WTC11 (cell line): ENCODE measurements at regions not wholly inside any gene's neighbourhood (a gene's known extent, or its start where the extent isn't known, plus 50 kb on each side); places are given as distances from the start of the nearest gene placed in this dataset.

Experiments used
- ATAC-seq: fragments of 200-7000 bp; cut with Tn5 transposase; 2 replicates; pipeline ENCODE4 v1.10.0; 2021; ENCODE audit warnings: mild to moderate bottlenecking, moderate library complexity
- CTCF ChIA-PET: fragments of 300-600 bp; sonication (Branson Sonifier 250); formaldehyde crosslinking; loops from one replicate; lab custom pipeline; 2021; ENCODE audit warnings: antibody characterized with exemption; lab: Charles Lee
- POLR2A ChIA-PET: fragments of 350-600 bp; sonication (Branson Sonifier 250); formaldehyde crosslinking; loops from one replicate; lab custom pipeline; 2021; ENCODE audit warnings: antibody characterized with exemption; lab: Charles Lee
- DNase-seq: peaks from one replicate; pipeline ENCODE4 v3.0.0; 2021; ENCODE audit warnings: low spot score
- H3K27ac Mint-ChIP-seq: 2 replicates; pipeline ENCODE4 v1.8.0; 2021; ENCODE audit warnings: mixed read lengths
- H3K27me3 Mint-ChIP-seq: 2 replicates; pipeline ENCODE4 v1.8.0; 2021; ENCODE audit warnings: low read depth, mild to moderate bottlenecking, moderate library complexity, mixed read lengths
- H3K36me3 Mint-ChIP-seq: 2 replicates; pipeline ENCODE4 v1.8.0; 2021; ENCODE audit warnings: mixed read lengths
- H3K4me1 Mint-ChIP-seq: 2 replicates; pipeline ENCODE4 v1.8.0; 2022; ENCODE audit warnings: mixed read lengths
- H3K4me3 Mint-ChIP-seq: 2 replicates; pipeline ENCODE4 v1.8.0; 2021; ENCODE audit warnings: mild to moderate bottlenecking, moderate library complexity, mixed read lengths
- H3K9me3 Mint-ChIP-seq: 2 replicates; pipeline ENCODE4 v1.8.0; 2021; ENCODE audit warnings: mixed read lengths
- ATF1 ChIP-seq: sonication (generic); formaldehyde crosslinking; IDR thresholded peaks from 2 replicates; pipeline ENCODE4 v1.8.1; 2023; ENCODE audit warnings: mild to moderate bottlenecking, moderate library complexity, missing genetic modification reagents
- CREB1 ChIP-seq: sonication (generic); formaldehyde crosslinking; IDR thresholded peaks from 2 replicates; pipeline ENCODE4 v1.8.0; 2023; ENCODE audit warnings: mild to moderate bottlenecking, missing genetic modification reagents
- CREM ChIP-seq: sonication (generic); formaldehyde crosslinking; IDR thresholded peaks from 2 replicates; pipeline ENCODE4 v1.8.1; 2022; ENCODE audit warnings: mild to moderate bottlenecking, missing genetic modification reagents, moderate library complexity
- ELF4 ChIP-seq: sonication (generic); formaldehyde crosslinking; IDR thresholded peaks from 2 replicates; pipeline ENCODE4 v1.8.1; 2022; ENCODE audit warnings: low read depth, mild to moderate bottlenecking, moderate library complexity, missing genetic modification reagents
- FOXJ3 ChIP-seq: sonication (generic); formaldehyde crosslinking; IDR thresholded peaks from 2 replicates; pipeline ENCODE4 v1.9.0; 2021; ENCODE audit warnings: missing genetic modification reagents, mild to moderate bottlenecking, borderline replicate concordance
- FOXK1 ChIP-seq: sonication (generic); formaldehyde crosslinking; IDR thresholded peaks from 2 replicates; pipeline ENCODE4 v1.8.0; 2022; ENCODE audit warnings: mild to moderate bottlenecking, moderate library complexity, missing genetic modification reagents
- FOXP1 ChIP-seq: sonication (generic); formaldehyde crosslinking; IDR thresholded peaks from 2 replicates; pipeline ENCODE4 v1.8.0; 2022; ENCODE audit warnings: missing genetic modification reagents, mild to moderate bottlenecking, moderate library complexity, borderline replicate concordance
- GABPB1 ChIP-seq: sonication (generic); formaldehyde crosslinking; IDR thresholded peaks from 2 replicates; pipeline ENCODE4 v1.8.1; 2023; ENCODE audit warnings: mild to moderate bottlenecking, missing genetic modification reagents
- IRF2 ChIP-seq: sonication (generic); formaldehyde crosslinking; IDR thresholded peaks from 2 replicates; pipeline ENCODE4 v1.8.0; 2022; ENCODE audit warnings: low read depth, missing genetic modification reagents, borderline replicate concordance
- JUN ChIP-seq: sonication (generic); formaldehyde crosslinking; IDR thresholded peaks from 2 replicates; pipeline ENCODE4 v1.8.0; 2023; ENCODE audit warnings: mild to moderate bottlenecking, missing genetic modification reagents
- MLX ChIP-seq: sonication (generic); formaldehyde crosslinking; IDR thresholded peaks from 2 replicates; pipeline ENCODE4 v1.8.1; 2023; ENCODE audit warnings: mild to moderate bottlenecking, missing genetic modification reagents, moderate library complexity
- MYBL2 ChIP-seq: sonication (generic); formaldehyde crosslinking; IDR thresholded peaks from 2 replicates; pipeline ENCODE4 v1.8.1; 2023; ENCODE audit warnings: mild to moderate bottlenecking, moderate library complexity, missing genetic modification reagents
- NFATC4 ChIP-seq: fragments of 250-450 bp; sonication (Bioruptor Pico); IDR thresholded peaks from 2 replicates; pipeline ENCODE4 v1.9.0; 2021; ENCODE audit warnings: mild to moderate bottlenecking
- RORB ChIP-seq: fragments of 250-450 bp; sonication (Bioruptor Pico); IDR thresholded peaks from 2 replicates; pipeline ENCODE4 v1.9.0; 2021; ENCODE audit warnings: mild to moderate bottlenecking
- SMAD4 ChIP-seq: sonication (generic); formaldehyde crosslinking; IDR thresholded peaks from 2 replicates; pipeline ENCODE4 v1.8.0; 2022; ENCODE audit warnings: mild to moderate bottlenecking, missing genetic modification reagents
- TCF7 ChIP-seq: sonication (generic); formaldehyde crosslinking; IDR thresholded peaks from 2 replicates; pipeline ENCODE4 v1.8.0; 2022; ENCODE audit warnings: mild to moderate bottlenecking, low read depth, missing genetic modification reagents, moderate library complexity
- ZNF281 ChIP-seq: sonication (generic); formaldehyde crosslinking; IDR thresholded peaks from 2 replicates; pipeline ENCODE4 v1.8.0; 2023; ENCODE audit warnings: mild to moderate bottlenecking, missing genetic modification reagents
- ZNF416 ChIP-seq: fragments of 250-450 bp; sonication (Bioruptor Pico); IDR thresholded peaks from 2 replicates; pipeline ENCODE4 v1.9.0; 2021; ENCODE audit warnings: mild to moderate bottlenecking, inconsistent platforms
- ZSCAN18 ChIP-seq: fragments of 250-450 bp; sonication (Bioruptor Pico); IDR thresholded peaks from 2 replicates; pipeline ENCODE4 v2.1.2; 2022; ENCODE audit warnings: mild to moderate bottlenecking, moderate library complexity
- TF ChIP-seq, protein P1 (sequence below): fragments of 200-600 bp; IDR thresholded peaks from 2 replicates; pipeline ENCODE4 v1.8.0; 2022; ENCODE audit warnings: antibody characterized with exemption
- TF ChIP-seq, protein P2 (sequence below): sonication (generic); formaldehyde crosslinking; IDR thresholded peaks from 2 replicates; pipeline ENCODE4 v1.8.1; 2022; ENCODE audit warnings: low read depth, mild to moderate bottlenecking, moderate library complexity, missing genetic modification reagents, borderline replicate concordance
- TF ChIP-seq, protein P3 (sequence below): sonication (generic); formaldehyde crosslinking; IDR thresholded peaks from 2 replicates; pipeline ENCODE4 v1.8.0; 2022; ENCODE audit warnings: mild to moderate bottlenecking, missing genetic modification reagents
- TF ChIP-seq, protein P4 (sequence below): sonication (generic); formaldehyde crosslinking; IDR thresholded peaks from 2 replicates; pipeline ENCODE4 v1.8.0; 2022; ENCODE audit warnings: mild to moderate bottlenecking, missing genetic modification reagents
- TF ChIP-seq, protein P5 (sequence below): sonication (generic); formaldehyde crosslinking; IDR thresholded peaks from 2 replicates; pipeline ENCODE4 v1.8.1; 2023; ENCODE audit warnings: mild to moderate bottlenecking, missing genetic modification reagents
- TF ChIP-seq, protein P6 (sequence below): sonication (generic); formaldehyde crosslinking; conservative IDR thresholded peaks from 2 replicates; pipeline ENCODE4 v1.8.1; 2022; ENCODE audit warnings: mild to moderate bottlenecking, missing genetic modification reagents

DNA sequence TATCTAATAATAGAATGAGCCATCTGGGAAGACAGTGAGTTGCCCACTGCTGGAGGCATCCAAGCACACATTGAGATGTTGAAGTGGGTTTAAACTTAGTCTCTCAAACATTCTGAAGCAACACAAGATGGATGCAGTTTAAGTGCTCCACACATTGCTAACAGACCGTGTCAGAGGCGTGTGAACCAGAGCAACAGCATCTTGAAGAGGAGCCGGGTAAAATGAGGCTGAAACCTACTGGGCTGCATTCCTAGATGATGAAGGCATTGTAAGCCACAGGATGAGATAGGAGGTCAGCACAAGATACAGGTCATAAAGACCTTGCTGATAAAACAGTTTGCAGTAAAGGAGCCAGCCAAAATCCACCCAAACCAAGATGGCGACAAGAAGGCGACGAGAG, 73.5 kb upstream of the TMEM215 start:
- no peak for DNase-seq
- H3K27ac Mint-ChIP-seq: no peak overlapping the region
- H3K9me3 Mint-ChIP-seq: peaks cover 20% of the 10 kb centered on the region
- CTCF ChIA-PET: no interaction called here
- TF ChIP-seq CREB1 (CRISPR knock-in tag) (no peak), FOXP1 (CRISPR knock-in tag) (no peak), MLX (CRISPR knock-in tag) (no peak), FOXK1 (no peak), ZNF281 (CRISPR knock-in tag) (no peak), SMAD4 (CRISPR knock-in tag) (no peak), CREM (CRISPR knock-in tag) (no peak), JUN (no peak), FOXJ3 (CRISPR knock-in tag) (no peak), ELF4 (CRISPR knock-in tag) (no peak), IRF2 (CRISPR knock-in tag) (no peak), NFATC4 (CRISPR knock-in tag) (no peak), MYBL2 (CRISPR knock-in tag) (no peak), TCF7 (CRISPR knock-in tag) (no peak), RORB (no peak)
- TF ChIP-seq, protein P1, sequence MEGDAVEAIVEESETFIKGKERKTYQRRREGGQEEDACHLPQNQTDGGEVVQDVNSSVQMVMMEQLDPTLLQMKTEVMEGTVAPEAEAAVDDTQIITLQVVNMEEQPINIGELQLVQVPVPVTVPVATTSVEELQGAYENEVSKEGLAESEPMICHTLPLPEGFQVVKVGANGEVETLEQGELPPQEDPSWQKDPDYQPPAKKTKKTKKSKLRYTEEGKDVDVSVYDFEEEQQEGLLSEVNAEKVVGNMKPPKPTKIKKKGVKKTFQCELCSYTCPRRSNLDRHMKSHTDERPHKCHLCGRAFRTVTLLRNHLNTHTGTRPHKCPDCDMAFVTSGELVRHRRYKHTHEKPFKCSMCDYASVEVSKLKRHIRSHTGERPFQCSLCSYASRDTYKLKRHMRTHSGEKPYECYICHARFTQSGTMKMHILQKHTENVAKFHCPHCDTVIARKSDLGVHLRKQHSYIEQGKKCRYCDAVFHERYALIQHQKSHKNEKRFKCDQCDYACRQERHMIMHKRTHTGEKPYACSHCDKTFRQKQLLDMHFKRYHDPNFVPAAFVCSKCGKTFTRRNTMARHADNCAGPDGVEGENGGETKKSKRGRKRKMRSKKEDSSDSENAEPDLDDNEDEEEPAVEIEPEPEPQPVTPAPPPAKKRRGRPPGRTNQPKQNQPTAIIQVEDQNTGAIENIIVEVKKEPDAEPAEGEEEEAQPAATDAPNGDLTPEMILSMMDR: no peak
- TF ChIP-seq, protein P2, sequence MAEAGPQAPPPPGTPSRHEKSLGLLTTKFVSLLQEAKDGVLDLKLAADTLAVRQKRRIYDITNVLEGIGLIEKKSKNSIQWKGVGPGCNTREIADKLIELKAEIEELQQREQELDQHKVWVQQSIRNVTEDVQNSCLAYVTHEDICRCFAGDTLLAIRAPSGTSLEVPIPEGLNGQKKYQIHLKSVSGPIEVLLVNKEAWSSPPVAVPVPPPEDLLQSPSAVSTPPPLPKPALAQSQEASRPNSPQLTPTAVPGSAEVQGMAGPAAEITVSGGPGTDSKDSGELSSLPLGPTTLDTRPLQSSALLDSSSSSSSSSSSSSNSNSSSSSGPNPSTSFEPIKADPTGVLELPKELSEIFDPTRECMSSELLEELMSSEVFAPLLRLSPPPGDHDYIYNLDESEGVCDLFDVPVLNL (CRISPR knock-in tag): no peak
- TF ChIP-seq, protein P3, sequence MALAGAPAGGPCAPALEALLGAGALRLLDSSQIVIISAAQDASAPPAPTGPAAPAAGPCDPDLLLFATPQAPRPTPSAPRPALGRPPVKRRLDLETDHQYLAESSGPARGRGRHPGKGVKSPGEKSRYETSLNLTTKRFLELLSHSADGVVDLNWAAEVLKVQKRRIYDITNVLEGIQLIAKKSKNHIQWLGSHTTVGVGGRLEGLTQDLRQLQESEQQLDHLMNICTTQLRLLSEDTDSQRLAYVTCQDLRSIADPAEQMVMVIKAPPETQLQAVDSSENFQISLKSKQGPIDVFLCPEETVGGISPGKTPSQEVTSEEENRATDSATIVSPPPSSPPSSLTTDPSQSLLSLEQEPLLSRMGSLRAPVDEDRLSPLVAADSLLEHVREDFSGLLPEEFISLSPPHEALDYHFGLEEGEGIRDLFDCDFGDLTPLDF (CRISPR knock-in tag): no peak
- no peak for ATAC-seq
- H3K36me3 Mint-ChIP-seq: peaks cover 11% of the 10 kb centered on the region
- peaks cover 5% of the 10 kb centered on the region; the same call in 1 of the 2 replicates for H3K4me1 Mint-ChIP-seq
- no peak overlapping the region for H3K4me3 Mint-ChIP-seq
- H3K27me3 Mint-ChIP-seq: no peaks in the 10 kb centered on the region
- POLR2A ChIA-PET: no interaction called here

- ChIA-PET CTCF (no interaction called here), POLR2A (no interaction called here)
- no peak overlapping the region for H3K4me3 Mint-ChIP-seq
- no peak for ATAC-seq
- no peak for DNase-seq
- no peak overlapping the region for H3K27ac Mint-ChIP-seq
- H3K27me3 Mint-ChIP-seq: peaks cover 5% of the 10 kb centered on the region; the same call in 1 of the 2 replicates
- no peaks in the 10 kb centered on the region for H3K36me3 Mint-ChIP-seq
- H3K9me3 Mint-ChIP-seq: 0 out of 2 replicates have a peak, but pooled peaks cover 4% of the 10 kb centered on the region
- no peaks in the 10 kb centered on the region for H3K4me1 Mint-ChIP-seq
- TF ChIP-seq GABPB1 (no peak), ATF1 (CRISPR knock-in tag) (no peak), ZNF416 (CRISPR knock-in tag) (no peak), NFATC4 (CRISPR knock-in tag) (no peak), ZSCAN18 (no peak), MYBL2 (CRISPR knock-in tag) (no peak), SMAD4 (CRISPR knock-in tag) (no peak)
- TF ChIP-seq, protein P4, sequence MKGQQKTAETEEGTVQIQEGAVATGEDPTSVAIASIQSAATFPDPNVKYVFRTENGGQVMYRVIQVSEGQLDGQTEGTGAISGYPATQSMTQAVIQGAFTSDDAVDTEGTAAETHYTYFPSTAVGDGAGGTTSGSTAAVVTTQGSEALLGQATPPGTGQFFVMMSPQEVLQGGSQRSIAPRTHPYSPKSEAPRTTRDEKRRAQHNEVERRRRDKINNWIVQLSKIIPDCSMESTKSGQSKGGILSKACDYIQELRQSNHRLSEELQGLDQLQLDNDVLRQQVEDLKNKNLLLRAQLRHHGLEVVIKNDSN: no peak
- TF ChIP-seq, protein P5, sequence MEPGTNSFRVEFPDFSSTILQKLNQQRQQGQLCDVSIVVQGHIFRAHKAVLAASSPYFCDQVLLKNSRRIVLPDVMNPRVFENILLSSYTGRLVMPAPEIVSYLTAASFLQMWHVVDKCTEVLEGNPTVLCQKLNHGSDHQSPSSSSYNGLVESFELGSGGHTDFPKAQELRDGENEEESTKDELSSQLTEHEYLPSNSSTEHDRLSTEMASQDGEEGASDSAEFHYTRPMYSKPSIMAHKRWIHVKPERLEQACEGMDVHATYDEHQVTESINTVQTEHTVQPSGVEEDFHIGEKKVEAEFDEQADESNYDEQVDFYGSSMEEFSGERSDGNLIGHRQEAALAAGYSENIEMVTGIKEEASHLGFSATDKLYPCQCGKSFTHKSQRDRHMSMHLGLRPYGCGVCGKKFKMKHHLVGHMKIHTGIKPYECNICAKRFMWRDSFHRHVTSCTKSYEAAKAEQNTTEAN: no peak
- TF ChIP-seq, protein P6, sequence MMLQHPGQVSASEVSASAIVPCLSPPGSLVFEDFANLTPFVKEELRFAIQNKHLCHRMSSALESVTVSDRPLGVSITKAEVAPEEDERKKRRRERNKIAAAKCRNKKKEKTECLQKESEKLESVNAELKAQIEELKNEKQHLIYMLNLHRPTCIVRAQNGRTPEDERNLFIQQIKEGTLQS (CRISPR knock-in tag): no peak
These were observed 66.9 kb upstream of the TMEM215 start for GRCh38 chr9:32716425-32716824.
